Calu3 (cell line): ENCODE measurements at regions not wholly inside any gene's neighbourhood (a gene's known extent, or its start where the extent isn't known, plus 50 kb on each side); places are given as distances from the start of the nearest gene placed in this dataset.

ENCODE experiments used
- BruUV-seq: library from RNA; stranded (reverse); fragments of 400-500 nt; replicated peaks from 2 replicates; lab custom pipeline; 2021; lab: Mats Ljungman, UMichigan
- CTCF ChIA-PET: fragments of 300-600 bp; sonication (Branson Sonifier 250); formaldehyde crosslinking; loops from one replicate; lab custom pipeline; 2022; ENCODE audit warnings: antibody characterized with exemption; lab: Charles Lee
- DNase-seq: peaks from one replicate; pipeline ENCODE4 v3.0.0; 2022
- H3K27ac Mint-ChIP-seq: one replicate; pipeline ENCODE4 v1.8.0; 2022; ENCODE audit warnings: mixed read lengths; ENCODE audit not compliant: unreplicated experiment
- H3K27me3 Mint-ChIP-seq: one replicate; pipeline ENCODE4 v1.8.0; 2022; ENCODE audit warnings: mixed read lengths; ENCODE audit not compliant: unreplicated experiment
- H3K36me3 Mint-ChIP-seq: one replicate; pipeline ENCODE4 v1.8.0; 2022; ENCODE audit warnings: mild to moderate bottlenecking, moderate library complexity, mixed read lengths; ENCODE audit not compliant: insufficient read depth, unreplicated experiment
- H3K4me1 Mint-ChIP-seq: one replicate; pipeline ENCODE4 v1.8.0; 2022; ENCODE audit warnings: mild to moderate bottlenecking, low read depth, mixed read lengths; ENCODE audit not compliant: unreplicated experiment
- H3K4me3 Mint-ChIP-seq: one replicate; pipeline ENCODE4 v1.8.0; 2022; ENCODE audit warnings: mild to moderate bottlenecking, low read depth, moderate library complexity, mixed read lengths; ENCODE audit not compliant: unreplicated experiment
- H3K9me3 Mint-ChIP-seq: one replicate; pipeline ENCODE4 v1.8.0; 2022; ENCODE audit warnings: low read depth, mixed read lengths; ENCODE audit not compliant: unreplicated experiment
- intact Hi-C: fragments of 100-400 bp; cut with micrococcal nuclease; formaldehyde crosslinking; loops from one replicate; pipeline ENCODE4 v1.10.0; 2022; ENCODE audit not compliant: unreplicated experiment
- TF ChIP-seq, protein P1 (sequence below): fragments of 200-600 bp; IDR thresholded peaks from one replicate; pipeline ENCODE4 v1.8.0; 2022; ENCODE audit warnings: antibody characterized with exemption; ENCODE audit not compliant: unreplicated experiment

- no TSS peak for BruUV-seq
- TF ChIP-seq, protein P1, sequence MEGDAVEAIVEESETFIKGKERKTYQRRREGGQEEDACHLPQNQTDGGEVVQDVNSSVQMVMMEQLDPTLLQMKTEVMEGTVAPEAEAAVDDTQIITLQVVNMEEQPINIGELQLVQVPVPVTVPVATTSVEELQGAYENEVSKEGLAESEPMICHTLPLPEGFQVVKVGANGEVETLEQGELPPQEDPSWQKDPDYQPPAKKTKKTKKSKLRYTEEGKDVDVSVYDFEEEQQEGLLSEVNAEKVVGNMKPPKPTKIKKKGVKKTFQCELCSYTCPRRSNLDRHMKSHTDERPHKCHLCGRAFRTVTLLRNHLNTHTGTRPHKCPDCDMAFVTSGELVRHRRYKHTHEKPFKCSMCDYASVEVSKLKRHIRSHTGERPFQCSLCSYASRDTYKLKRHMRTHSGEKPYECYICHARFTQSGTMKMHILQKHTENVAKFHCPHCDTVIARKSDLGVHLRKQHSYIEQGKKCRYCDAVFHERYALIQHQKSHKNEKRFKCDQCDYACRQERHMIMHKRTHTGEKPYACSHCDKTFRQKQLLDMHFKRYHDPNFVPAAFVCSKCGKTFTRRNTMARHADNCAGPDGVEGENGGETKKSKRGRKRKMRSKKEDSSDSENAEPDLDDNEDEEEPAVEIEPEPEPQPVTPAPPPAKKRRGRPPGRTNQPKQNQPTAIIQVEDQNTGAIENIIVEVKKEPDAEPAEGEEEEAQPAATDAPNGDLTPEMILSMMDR = no peak
- Mint-ChIP-seq H3K36me3 (no peaks in the 10 kb centered on the region), H3K4me3 (no peak overlapping the region), H3K4me1 (no peaks in the 10 kb centered on the region), H3K9me3 (no peaks in the 10 kb centered on the region), H3K27me3 (no peaks in the 10 kb centered on the region), H3K27ac (no peak overlapping the region)
- CTCF ChIA-PET = interaction anchor here (0.5 kb wide), 1 partner anchor 107 kb away, joined by 3 read pairs; no protein-coding TSS in a partner anchor
- intact Hi-C loops = no loop called here
- no peak for DNase-seq
These were observed 519.8 kb downstream of the GBA3 start for GRCh38 chr4:23212558-23212957.

DNA sequence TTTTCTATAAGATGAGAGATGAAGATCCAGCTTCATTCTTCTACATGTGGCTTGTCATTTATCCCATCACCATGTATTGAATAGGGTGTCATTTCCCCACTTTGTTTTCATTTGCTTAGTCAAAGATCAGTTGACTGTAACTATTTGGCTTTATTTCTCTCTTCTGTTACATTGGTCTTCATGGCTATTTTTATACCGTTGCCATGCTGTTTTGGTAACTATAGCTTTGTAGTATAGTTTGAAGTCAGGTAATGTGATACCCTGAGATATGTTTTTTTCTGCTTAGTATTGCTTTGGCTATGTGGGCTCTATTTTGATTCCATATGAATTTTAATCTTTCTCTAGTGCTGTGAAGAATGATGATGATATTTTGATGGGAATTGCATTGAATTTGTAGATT lies 514.3 kb downstream of the GBA3 start:
- Mint-ChIP-seq H3K27ac (no peak overlapping the region), H3K4me3 (no peak overlapping the region), H3K27me3 (no peaks in the 10 kb centered on the region), H3K9me3 (peaks cover 5% of the 10 kb centered on the region), H3K4me1 (peaks cover 9% of the 10 kb centered on the region), H3K36me3 (no peaks in the 10 kb centered on the region)
- no TSS peak for BruUV-seq
- DNase-seq = no peak
- TF ChIP-seq, protein P1 = no peak
- intact Hi-C loops = no loop called here
- CTCF ChIA-PET = no interaction called here

DNA sequence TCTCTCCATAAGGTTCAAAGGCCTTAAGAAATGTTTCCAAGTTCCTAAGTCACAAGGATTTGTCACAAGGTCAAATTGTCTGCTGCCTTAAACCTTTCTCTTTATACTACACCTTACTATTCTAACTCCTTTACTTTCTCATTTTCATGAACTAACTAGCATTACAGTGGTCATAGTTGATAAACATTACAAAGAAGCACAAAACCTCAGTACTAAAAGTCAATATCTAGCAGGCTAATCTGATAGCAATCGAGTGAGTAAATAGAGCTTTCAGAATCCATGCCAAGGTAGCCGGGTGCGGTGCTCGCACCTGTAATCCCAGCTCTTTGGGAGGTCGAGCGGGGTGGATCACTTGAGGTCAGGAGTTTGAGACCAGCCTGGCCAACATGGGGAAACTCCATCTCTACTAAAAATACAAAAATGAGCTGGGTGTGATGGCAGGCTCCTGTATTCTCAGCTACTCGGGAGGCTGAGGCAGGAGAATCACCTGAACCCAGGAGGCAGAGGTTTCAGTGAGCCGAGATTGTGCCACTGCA lies 510.0 kb downstream of the GBA3 start:
- H3K27ac Mint-ChIP-seq = no peak overlapping the region
- peaks cover 5% of the 10 kb centered on the region for H3K9me3 Mint-ChIP-seq
- TF ChIP-seq, protein P1 = no peak
- H3K4me1 Mint-ChIP-seq = peaks cover 9% of the 10 kb centered on the region
- no TSS peak for BruUV-seq
- H3K27me3 Mint-ChIP-seq = no peaks in the 10 kb centered on the region
- CTCF ChIA-PET = interaction anchor here (0.7 to 1.4 kb wide), 2 partner anchors 15 to 83 kb away, joined by 3 to 4 read pairs; no protein-coding TSS in a partner anchor
- DNase-seq = peak; percentile 8
- H3K4me3 Mint-ChIP-seq = no peak overlapping the region
- no peaks in the 10 kb centered on the region for H3K36me3 Mint-ChIP-seq
- intact Hi-C loops = no loop called here

GRCh38 chr4:23194751-23195150 lies 502.0 kb downstream of the GBA3 start:
- no peak overlapping the region for H3K27ac Mint-ChIP-seq
- BruUV-seq = no TSS peak
- no peaks in the 10 kb centered on the region for H3K27me3 Mint-ChIP-seq
- no peaks in the 10 kb centered on the region for H3K4me1 Mint-ChIP-seq
- no peaks in the 10 kb centered on the region for H3K9me3 Mint-ChIP-seq
- CTCF ChIA-PET = no interaction called here
- no peak for DNase-seq
- no peaks in the 10 kb centered on the region for H3K36me3 Mint-ChIP-seq
- no peak overlapping the region for H3K4me3 Mint-ChIP-seq
- intact Hi-C loops = no loop called here
- TF ChIP-seq, protein P1 = no peak
